ENCODE measurements at regions not wholly inside any gene's neighbourhood (a gene's known extent, or its start where the extent isn't known, plus 50 kb on each side); places are given as distances from the start of the nearest gene placed in this dataset.

DNA sequence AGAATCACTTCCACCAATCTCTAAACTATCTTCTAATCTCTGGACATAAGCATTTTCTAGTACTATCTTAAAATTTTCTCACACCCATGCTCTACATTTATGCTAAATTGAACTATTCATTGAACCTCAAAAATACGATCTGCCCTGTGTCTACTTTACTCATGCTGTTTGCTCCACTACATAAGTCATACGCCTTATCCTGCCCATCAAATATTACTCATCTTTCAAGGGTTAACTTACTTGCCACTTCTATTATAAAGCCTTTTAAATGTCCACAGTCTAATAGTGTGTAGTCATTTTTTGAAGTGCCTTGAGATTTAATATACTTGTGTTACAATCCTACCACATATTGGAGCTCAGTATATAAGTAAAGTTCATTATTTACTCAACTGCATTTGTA lies 727.7 kb upstream of the SLIT2 start:
- 92 to 93% methylated on average over 2 of the region's 2 CpGs for WGBS, 2 donors (ENCODE audit: low coverage in 1 of 2)
- H3K4me1 ChIP-seq: no peaks in the 10 kb centered on the region
- peaks cover 0 to 6% (median 0%) of the 10 kb centered on the region in 3 donors for H3K9me3 ChIP-seq
- ATAC-seq: no peak
- TF ChIP-seq, protein P1, sequence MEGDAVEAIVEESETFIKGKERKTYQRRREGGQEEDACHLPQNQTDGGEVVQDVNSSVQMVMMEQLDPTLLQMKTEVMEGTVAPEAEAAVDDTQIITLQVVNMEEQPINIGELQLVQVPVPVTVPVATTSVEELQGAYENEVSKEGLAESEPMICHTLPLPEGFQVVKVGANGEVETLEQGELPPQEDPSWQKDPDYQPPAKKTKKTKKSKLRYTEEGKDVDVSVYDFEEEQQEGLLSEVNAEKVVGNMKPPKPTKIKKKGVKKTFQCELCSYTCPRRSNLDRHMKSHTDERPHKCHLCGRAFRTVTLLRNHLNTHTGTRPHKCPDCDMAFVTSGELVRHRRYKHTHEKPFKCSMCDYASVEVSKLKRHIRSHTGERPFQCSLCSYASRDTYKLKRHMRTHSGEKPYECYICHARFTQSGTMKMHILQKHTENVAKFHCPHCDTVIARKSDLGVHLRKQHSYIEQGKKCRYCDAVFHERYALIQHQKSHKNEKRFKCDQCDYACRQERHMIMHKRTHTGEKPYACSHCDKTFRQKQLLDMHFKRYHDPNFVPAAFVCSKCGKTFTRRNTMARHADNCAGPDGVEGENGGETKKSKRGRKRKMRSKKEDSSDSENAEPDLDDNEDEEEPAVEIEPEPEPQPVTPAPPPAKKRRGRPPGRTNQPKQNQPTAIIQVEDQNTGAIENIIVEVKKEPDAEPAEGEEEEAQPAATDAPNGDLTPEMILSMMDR (IDR thresholded peaks at IDR 0.05): no peak
- no peak for TF ChIP-seq POLR2AphosphoS5 (IDR thresholded peaks at IDR 0.05)
- TF ChIP-seq EP300 (IDR thresholded peaks at IDR 0.05): no peak
- TF ChIP-seq POLR2A (IDR thresholded peaks at IDR 0.05): no peak
- no peaks in the 10 kb centered on the region for H3K27me3 ChIP-seq
- no peak overlapping the region for H3K4me3 ChIP-seq
- no peaks in the 10 kb centered on the region for H3K36me3 ChIP-seq
- H3K27ac ChIP-seq: no peak overlapping the region

DNA sequence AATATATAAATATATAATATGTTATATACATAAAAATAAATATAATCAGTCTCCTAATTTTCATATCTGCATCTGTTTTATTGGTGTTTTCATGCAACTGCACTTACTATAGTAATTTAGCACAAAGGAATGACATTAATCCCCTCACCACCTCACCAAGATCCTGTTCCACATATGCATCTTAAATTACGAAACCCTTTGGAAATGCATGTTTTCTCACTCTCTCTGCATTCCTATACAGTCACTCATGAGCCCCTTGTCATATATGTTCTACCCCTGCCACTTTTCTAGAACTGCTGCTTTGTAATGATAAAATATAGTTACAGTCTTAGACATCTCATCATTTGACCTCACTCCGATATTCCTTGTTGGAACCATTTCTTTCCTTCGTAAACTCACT lies 728.7 kb upstream of the SLIT2 start:
- no peaks in the 10 kb centered on the region for H3K27me3 ChIP-seq
- H3K4me3 ChIP-seq: no peak overlapping the region
- TF ChIP-seq EP300 (IDR thresholded peaks at IDR 0.05): no peak
- WGBS, 2 donors (ENCODE audit: low coverage in 1 of 2): 97 to 100% methylated on average over 3 of the region's 3 CpGs
- no peak for ATAC-seq
- peaks cover 0 to 1% (median 0%) of the 10 kb centered on the region in 3 donors for H3K9me3 ChIP-seq
- no peaks in the 10 kb centered on the region for H3K4me1 ChIP-seq
- no peaks in the 10 kb centered on the region for H3K36me3 ChIP-seq
- H3K27ac ChIP-seq: no peak overlapping the region

DNA sequence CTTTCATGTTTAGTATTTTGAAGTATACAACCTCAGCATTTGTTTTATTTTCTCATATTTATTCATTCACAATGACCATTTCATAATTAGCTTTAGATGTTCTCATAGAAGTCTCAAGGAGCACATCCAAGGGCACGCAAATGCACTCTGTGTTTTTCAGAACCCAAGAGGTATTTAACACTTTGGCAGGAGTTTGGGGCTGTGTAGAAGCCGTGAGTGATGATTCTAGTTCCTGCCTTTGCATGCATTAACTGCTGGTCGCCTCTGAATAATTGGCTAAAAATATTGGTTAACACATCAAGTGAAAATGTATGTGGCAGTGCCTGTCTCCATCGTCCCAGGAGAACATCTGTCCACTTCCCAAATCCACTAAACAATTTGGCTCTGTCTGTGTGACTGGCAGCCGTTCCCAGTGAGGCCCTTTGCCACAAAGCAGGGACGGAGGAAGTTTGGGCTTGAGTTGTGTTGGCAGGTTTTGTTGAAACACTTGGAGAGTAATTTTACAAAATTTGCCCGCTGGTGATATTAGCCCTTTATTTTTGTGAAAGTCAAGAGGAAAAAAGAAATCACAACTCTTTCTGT lies 730.7 kb upstream of the SLIT2 start:
- TF ChIP-seq, protein P1 (IDR thresholded peaks at IDR 0.05): no peak
- TF ChIP-seq POLR2A (IDR thresholded peaks at IDR 0.05) (no peak), EP300 (IDR thresholded peaks at IDR 0.05) (no peak), POLR2AphosphoS5 (IDR thresholded peaks at IDR 0.05) (no peak)
- Histone ChIP-seq H3K27ac (no peak overlapping the region), H3K4me1 (no peaks in the 10 kb centered on the region), H3K9me3 (no peaks in the 10 kb centered on the region), H3K27me3 (no peaks in the 10 kb centered on the region), H3K36me3 (no peaks in the 10 kb centered on the region), H3K4me3 (no peak overlapping the region)
- no peak for ATAC-seq
- WGBS, 2 donors (ENCODE audit: low coverage in 1 of 2): 48 to 66% methylated on average over 6 to 7 of the region's 7 CpGs

DNA sequence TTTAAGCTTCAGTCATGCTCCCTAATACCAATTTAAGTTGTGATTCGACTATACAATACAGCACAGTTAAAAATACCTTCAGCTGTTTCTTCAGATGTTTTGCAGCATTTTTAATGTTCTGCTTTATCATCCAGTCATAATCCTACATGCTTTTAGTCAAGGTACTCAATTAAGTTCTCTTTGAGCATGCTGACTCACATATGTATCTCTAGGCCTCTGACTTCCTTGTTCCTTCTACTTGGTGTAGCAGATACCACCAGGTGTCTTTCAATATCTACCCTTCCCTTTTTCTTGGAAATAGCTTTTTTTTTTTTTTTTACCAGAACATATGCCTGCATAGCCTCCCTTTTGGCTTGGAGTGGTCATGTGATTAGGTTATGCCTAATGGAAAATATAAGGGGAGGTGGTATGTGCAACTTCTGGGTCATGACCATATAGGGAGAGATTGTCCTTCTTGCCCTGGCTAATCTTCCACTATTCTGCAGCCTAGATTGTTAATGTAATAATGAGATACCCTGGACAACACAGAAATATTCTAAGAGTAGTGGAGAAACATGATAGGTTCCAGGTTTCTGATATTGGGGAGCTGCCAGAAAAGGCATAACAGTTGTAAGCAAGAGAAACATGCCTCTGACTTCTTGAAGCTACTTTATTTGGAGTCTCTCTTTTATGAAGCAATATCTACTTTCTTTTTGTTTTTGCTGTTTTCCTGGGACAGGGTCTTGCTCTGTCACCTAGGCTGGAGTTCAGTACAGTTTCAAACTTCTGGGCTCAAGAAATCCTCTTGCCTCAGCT lies 737.2 kb upstream of the SLIT2 start:
- no peak overlapping the region for H3K4me3 ChIP-seq
- ATAC-seq: no peak

GRCh38 chr4:19512086-19512485 lies 739.6 kb upstream of the SLIT2 start:
- Histone ChIP-seq H3K27ac (no peak overlapping the region), H3K36me3 (no peaks in the 10 kb centered on the region), H3K4me1 (peaks cover 0 to 6% (median 0%) of the 10 kb centered on the region in 3 donors), H3K27me3 (no peaks in the 10 kb centered on the region), H3K4me3 (no peak overlapping the region), H3K9me3 (no peaks in the 10 kb centered on the region)
- ATAC-seq: no peak
- TF ChIP-seq POLR2A (IDR thresholded peaks at IDR 0.05) (no peak), POLR2AphosphoS5 (IDR thresholded peaks at IDR 0.05) (no peak), EP300 (IDR thresholded peaks at IDR 0.05) (no peak)
- TF ChIP-seq, protein P1 (IDR thresholded peaks at IDR 0.05): no peak
- WGBS, 2 donors (ENCODE audit: low coverage in 1 of 2): 54 to 75% methylated on average over 1 of the region's 1 CpG

More for the DNA sequence above, 737.2 kb upstream of the SLIT2 start:
- WGBS, 2 donors (ENCODE audit: low coverage in 1 of 2): 27 to 100% methylated on average over 1 of the region's 1 CpG
- peaks cover 0 to 6% (median 0%) of the 10 kb centered on the region in 3 donors for H3K4me1 ChIP-seq
- H3K27ac ChIP-seq: no peak overlapping the region
- H3K9me3 ChIP-seq: no peaks in the 10 kb centered on the region
- no peaks in the 10 kb centered on the region for H3K27me3 ChIP-seq
- TF ChIP-seq, protein P1 (IDR thresholded peaks at IDR 0.05): no peak
- no peak for TF ChIP-seq POLR2AphosphoS5 (IDR thresholded peaks at IDR 0.05)
- TF ChIP-seq POLR2A (IDR thresholded peaks at IDR 0.05): no peak
- TF ChIP-seq EP300 (IDR thresholded peaks at IDR 0.05): no peak
- H3K36me3 ChIP-seq: no peaks in the 10 kb centered on the region
